Activated CD8-positive, alpha-beta memory T cell treated with anti-CD3 and anti-CD28 coated beads, Interleukin-2, amount 50 U/mL, for 1 hour (primary cell): ENCODE measurements at regions not wholly inside any gene's neighbourhood (a gene's known extent, or its start where the extent isn't known, plus 50 kb on each side); places are given as distances from the start of the nearest gene placed in this dataset.
"Not testable (repeated sequence)": the region's sequence is repeated elsewhere in the genome, so short reads cannot be mapped to it uniquely, and the experiment has no call there.

Experiments used
- DNase-seq: peaks from one replicate; pipeline ENCODE4 v3.0.0-alpha.2; 2020; ENCODE audit errors: extremely low read depth

DNA sequence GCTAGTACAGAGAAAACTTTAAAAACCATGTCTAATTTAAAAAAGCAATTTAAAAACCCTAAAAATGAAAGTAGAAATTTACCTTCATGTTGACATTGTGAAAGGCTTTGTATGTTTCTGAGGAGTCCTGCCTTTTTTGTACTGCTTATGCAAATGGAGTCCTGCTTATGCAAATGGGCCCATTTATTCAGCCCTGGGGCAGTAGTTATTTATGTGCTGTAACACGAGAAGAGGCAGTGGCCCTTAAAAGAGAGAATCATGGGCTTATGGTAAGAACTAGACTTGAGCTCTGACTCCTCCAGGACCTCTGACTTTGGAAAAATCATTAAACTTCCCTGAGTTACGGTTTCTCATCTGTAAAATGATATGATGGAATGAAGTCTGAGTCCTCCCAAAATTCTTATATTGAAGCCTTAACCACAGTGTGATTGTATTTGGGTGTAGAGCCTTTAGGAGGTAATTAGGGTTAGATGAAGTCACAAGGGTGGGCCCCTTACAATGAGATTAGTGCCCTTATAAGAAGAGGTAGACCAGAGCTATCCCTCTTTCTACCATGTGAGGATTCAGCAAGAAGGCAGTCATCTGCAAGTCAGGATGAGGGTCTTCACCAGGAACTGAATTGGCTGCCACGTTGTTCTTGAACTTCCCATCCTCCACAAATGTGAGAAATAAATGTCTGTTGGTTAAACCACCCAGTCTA is 447.8 kb upstream of the CD180 start:
- no peak for DNase-seq

GRCh38 chr5:67643536-67643935 is 446.9 kb upstream of the CD180 start:
- no peak for DNase-seq

DNA sequence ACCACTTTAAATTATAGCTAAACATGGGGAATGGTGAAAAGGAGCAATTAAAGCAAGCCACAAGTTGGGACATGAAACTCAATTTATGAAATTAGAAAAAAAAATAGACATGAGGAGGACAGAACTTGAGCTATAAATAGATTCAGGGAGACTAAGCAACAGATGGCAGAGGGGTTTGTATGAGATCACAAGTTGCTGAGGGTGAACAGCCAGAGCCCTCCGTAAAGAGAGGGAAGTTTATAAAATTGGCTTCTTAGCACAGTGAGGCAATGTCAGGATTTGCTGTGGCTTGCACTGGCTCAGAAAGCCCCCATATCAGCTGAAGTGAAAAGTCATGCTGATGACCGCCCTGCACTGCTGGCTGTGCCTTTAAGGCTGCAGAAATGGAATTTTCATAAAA is 443.4 kb upstream of the CD180 start:
- no peak for DNase-seq

DNA sequence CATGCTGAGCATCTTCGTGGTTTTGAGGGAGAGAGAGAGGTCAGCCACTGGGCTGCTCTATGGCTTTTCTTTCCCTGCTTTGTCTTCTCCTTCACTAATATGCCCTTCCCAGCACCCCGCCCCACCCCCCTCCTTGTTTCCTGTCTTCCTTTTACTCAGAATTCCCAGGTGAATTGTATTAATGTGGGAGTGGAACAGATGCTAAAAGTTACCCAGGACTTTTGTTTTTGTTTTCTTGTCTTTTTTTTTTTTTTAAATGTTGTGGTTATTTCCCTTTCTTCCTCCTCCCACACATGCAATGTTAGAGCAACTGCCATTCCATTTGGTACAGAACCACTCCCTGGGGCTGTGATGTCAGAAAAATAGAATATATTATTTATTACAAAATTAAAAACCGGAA is 442.7 kb upstream of the CD180 start:
- no peak for DNase-seq

- DNase-seq: no peak
Observed at GRCh38 chr5:67636850-67637524, 440.4 kb upstream of the CD180 start.

GRCh38 chr5:67636091-67636490 is 439.5 kb upstream of the CD180 start:
- DNase-seq: no peak

DNA sequence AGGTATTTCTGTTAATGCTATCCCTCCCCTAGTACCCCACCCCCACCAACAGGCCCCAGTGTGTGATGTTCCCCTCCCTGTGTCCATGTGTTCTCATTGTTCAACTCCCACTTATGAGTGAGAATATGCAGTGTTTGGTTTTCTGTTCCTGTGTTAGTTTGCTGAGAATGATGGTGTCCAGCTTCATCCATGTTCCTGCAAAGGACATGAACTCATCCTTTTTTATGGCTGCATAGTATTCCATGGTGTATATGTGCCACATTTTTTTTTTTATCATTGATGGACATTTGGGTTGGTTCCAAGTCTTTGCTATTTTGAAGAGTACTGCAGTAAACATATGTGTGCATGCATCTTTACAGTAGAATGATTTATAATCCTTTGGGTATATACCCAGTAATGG is 430.5 kb upstream of the CD180 start:
- not testable (repeated sequence) for DNase-seq

- no peak for DNase-seq
Observed at GRCh38 chr5:67623078-67623477, 426.5 kb upstream of the CD180 start.

GRCh38 chr5:67620424-67621397 is 424.1 kb upstream of the CD180 start:
- no peak for DNase-seq

- DNase-seq: no peak
Observed at GRCh38 chr5:67619636-67620035, 423.0 kb upstream of the CD180 start.

GRCh38 chr5:67619235-67619634 is 422.6 kb upstream of the CD180 start:
- no peak for DNase-seq

DNA sequence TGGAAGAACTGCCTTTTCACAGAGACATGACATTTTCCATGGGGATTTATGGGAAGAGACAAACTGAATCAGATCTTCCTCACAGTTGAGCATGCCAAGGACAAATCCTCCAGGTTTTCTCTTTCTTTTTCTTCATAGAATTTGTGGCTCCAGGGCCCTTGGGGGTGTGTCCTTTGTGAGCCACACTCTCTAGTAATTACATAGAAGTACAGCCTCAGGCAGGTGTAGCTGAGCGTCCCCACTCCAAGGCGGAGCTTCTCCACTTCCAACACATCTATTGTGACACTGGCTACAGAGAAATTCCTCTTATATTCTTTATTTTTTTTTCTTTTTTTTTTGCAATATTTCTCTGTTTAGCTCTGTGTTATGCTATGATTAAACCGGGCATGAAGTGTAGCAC is 420.5 kb upstream of the CD180 start:
- no peak for DNase-seq

- DNase-seq: no peak
Observed at GRCh38 chr5:67612961-67613360, 416.4 kb upstream of the CD180 start.

GRCh38 chr5:67610186-67610912 is 413.8 kb upstream of the CD180 start:
- no peak for DNase-seq

DNA sequence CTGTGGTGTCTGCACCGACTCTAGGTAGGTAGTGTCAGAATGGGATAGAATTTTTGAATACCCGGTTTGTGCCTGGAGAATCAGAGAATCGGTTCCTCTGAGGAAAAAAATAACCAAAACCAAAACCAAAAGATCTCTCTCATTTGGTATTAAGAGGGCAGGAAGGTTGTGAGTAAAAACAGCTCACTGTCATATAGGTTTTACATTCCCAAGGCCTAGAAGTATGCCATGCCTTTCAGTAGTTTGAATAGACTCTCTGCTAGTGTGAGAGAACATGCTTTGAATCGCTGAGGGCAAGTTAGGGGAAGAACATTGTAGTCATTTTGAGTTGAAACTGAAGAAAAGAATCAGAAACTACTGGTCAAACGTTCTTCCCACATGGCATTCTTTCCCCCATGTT is 411.4 kb upstream of the CD180 start:
- no peak for DNase-seq

DNA sequence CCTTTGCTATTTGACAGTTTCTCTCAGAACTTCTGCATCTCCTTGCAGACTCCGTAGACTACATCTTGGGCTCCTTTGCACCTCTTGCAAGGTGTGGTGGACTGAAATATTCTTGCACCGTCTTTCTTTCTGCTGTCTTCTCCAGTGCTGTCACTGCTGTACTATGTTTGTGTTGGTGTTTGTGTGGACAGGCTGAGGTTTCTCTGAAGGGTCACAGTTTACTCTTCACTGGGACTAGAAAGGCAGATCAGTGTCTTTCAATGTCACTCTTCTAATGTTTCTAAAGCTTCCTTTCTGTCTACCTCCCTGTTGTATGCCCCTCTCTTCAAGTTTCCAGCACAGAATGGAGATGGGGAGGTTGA is 410.0 kb upstream of the CD180 start:
- DNase-seq: no peak

- no peak for DNase-seq
Observed at GRCh38 chr5:67605730-67606585, 409.4 kb upstream of the CD180 start.

GRCh38 chr5:67591491-67591890 is 394.9 kb upstream of the CD180 start:
- DNase-seq: no peak

GRCh38 chr5:67588389-67588788 is 391.8 kb upstream of the CD180 start:
- DNase-seq: no peak

- DNase-seq: no peak
Observed at GRCh38 chr5:67581203-67581602, 384.6 kb upstream of the CD180 start.

- no peak for DNase-seq
Observed at GRCh38 chr5:67578011-67578410, 381.4 kb upstream of the CD180 start.
